GM12878 (cell line): ENCODE measurements at regions not wholly inside any gene's neighbourhood (a gene's known extent, or its start where the extent isn't known, plus 50 kb on each side); places are given as distances from the start of the nearest gene placed in this dataset.

Experiments
- ATAC-seq: fragments of 200-7000 bp; cut with Tn5 transposase; 3 replicates; pipeline ENCODE4 v1.9.1; 2020; ENCODE audit warnings: mild to moderate bottlenecking, moderate library complexity
- BruUV-seq: library from RNA; stranded (reverse); fragments of 400-500 nt; replicated peaks from 2 replicates; lab custom pipeline; 2021; lab: Mats Ljungman, UMichigan
- CTCF ChIA-PET: fragments of 300-600 bp; sonication (Branson Sonifier 250); formaldehyde crosslinking; extraction: SDS; loops from one replicate; lab custom pipeline; 2021; ENCODE audit warnings: inconsistent platforms; lab: Yijun Ruan, JAX
- POLR2A ChIA-PET: fragments of 350-600 bp; formaldehyde crosslinking; extraction: SDS; loops from one replicate; lab custom pipeline; 2021; ENCODE audit warnings: inconsistent platforms; lab: Charles Lee
- RAD21 ChIA-PET: fragments of 300-600 bp; sonication (Branson Sonifier 250); formaldehyde crosslinking; loops from one replicate; lab custom pipeline; 2023; ENCODE audit warnings: antibody characterized with exemption; ENCODE audit not compliant: unreplicated experiment; lab: Charles Lee
- SMC1A ChIA-PET: fragments of 300-600 bp; sonication (Branson Sonifier 250); formaldehyde crosslinking; loops from one replicate; lab custom pipeline; 2023; ENCODE audit not compliant: unreplicated experiment, uncharacterized antibody; lab: Charles Lee
- DNase-seq: peaks from one replicate; pipeline ENCODE4 v3.0.0-alpha.2; 2011; ENCODE audit warnings: low read depth, low spot score
- FAIRE-seq: peaks from 3 replicates; lab custom pipeline; 2011; peaks lifted over from hg19 to GRCh38; lab: Jason Lieb, UNC
- H2AFZ ChIP-seq: 2 replicates; pipeline ENCODE4 v1.6.0; 2011; ENCODE audit warnings: low read depth, low read length, control low read depth; ENCODE audit not compliant: control insufficient read depth
- H3K27ac ChIP-seq: 2 replicates; pipeline ENCODE4 v1.5.1; 2011; ENCODE audit warnings: control low read depth; ENCODE audit not compliant: control insufficient read depth, insufficient read depth
- H3K27me3 ChIP-seq, 2 experiments: replicated peaks in 1 of 2; 2 replicates each; pipeline versions ENCODE4 v1.6.0 to v1.6.1; 2011; ENCODE audit warnings: low read length in 1 of 2; ENCODE audit not compliant: control insufficient read depth in 2 of 2, insufficient read depth in 2 of 2
- H3K36me3 ChIP-seq, 2 experiments: 2 replicates each; pipeline ENCODE4 v1.5.1; 2011; ENCODE audit warnings: low read length in 1 of 2; ENCODE audit not compliant: control insufficient read depth in 2 of 2, insufficient read depth in 2 of 2
- H3K4me1 ChIP-seq: 2 replicates; pipeline ENCODE4 v1.6.1; 2011; ENCODE audit warnings: mild to moderate bottlenecking, low read length, moderate library complexity, mixed read lengths; ENCODE audit not compliant: control insufficient read depth, insufficient read depth
- H3K4me2 ChIP-seq: 2 replicates; pipeline ENCODE4 v1.6.0; 2011; ENCODE audit warnings: control low read depth; ENCODE audit not compliant: control insufficient read depth, insufficient read depth
- H3K4me3 ChIP-seq: fragments of 200-600 bp; sonication (generic); 2 replicates; pipeline ENCODE4 v1.5.1; 2016
- H3K79me2 ChIP-seq: 2 replicates; pipeline ENCODE4 v1.6.0; 2011; ENCODE audit warnings: low read length; ENCODE audit not compliant: control insufficient read depth, insufficient read depth
- H3K9ac ChIP-seq: 2 replicates; pipeline ENCODE4 v1.8.0; 2011; ENCODE audit warnings: low read length, control low read depth, mixed read lengths; ENCODE audit not compliant: control insufficient read depth, insufficient read depth
- H3K9me3 ChIP-seq: replicated peaks from 3 replicates; pipeline ENCODE4 v1.5.1; 2011; ENCODE audit warnings: mild to moderate bottlenecking, low read length; ENCODE audit not compliant: control insufficient read depth, insufficient read depth
- H4K20me1 ChIP-seq: 2 replicates; pipeline ENCODE4 v1.6.0; 2011; ENCODE audit not compliant: control insufficient read depth, insufficient read depth
- ATF2 ChIP-seq: IDR thresholded peaks from 2 replicates; pipeline ENCODE4 v1.6.1; 2012; ENCODE audit warnings: low read length, inconsistent platforms
- CHD4 ChIP-seq: fragments of 200-600 bp; sonication (generic); IDR thresholded peaks from 2 replicates; pipeline ENCODE4 v1.6.1; 2016; ENCODE audit warnings: mild to moderate bottlenecking
- IRF4 ChIP-seq: IDR thresholded peaks from 2 replicates; pipeline ENCODE4 v1.6.1; 2011; ENCODE audit warnings: low read depth, low read length
- NR2F1 ChIP-seq: fragments of 450-650 bp; conservative IDR thresholded peaks from 2 replicates; pipeline ENCODE4 v1.6.1; 2017; ENCODE audit warnings: mild to moderate bottlenecking
- PRDM15 ChIP-seq: fragments of 450-650 bp; formaldehyde crosslinking; IDR thresholded peaks from 2 replicates; pipeline ENCODE4 v1.4.0; 2020; ENCODE audit warnings: mild to moderate bottlenecking, moderate library complexity
- STAT3 ChIP-seq: IDR thresholded peaks from 2 replicates; pipeline ENCODE4 v1.6.1; 2011; ENCODE audit warnings: low read depth, low read length, improper control_type of control experiment
- TCF7 ChIP-seq: IDR thresholded peaks from 2 replicates; pipeline ENCODE4 v1.6.1; 2014; ENCODE audit warnings: antibody characterized with exemption, borderline replicate concordance
- USF1 ChIP-seq: IDR thresholded peaks from 2 replicates; pipeline ENCODE4 v1.6.1; 2011; ENCODE audit warnings: borderline replicate concordance, low read depth, mild to moderate bottlenecking, moderate library complexity, mixed read lengths, low read length; ENCODE audit not compliant: insufficient read depth; ENCODE audit errors: extremely low read length
- YBX1 ChIP-seq: fragments of 450-650 bp; IDR thresholded peaks from 2 replicates; pipeline ENCODE4 v1.6.1; 2016; ENCODE audit warnings: antibody characterized with exemption
- ZNF592 ChIP-seq: fragments of 450-650 bp; IDR thresholded peaks from 2 replicates; pipeline ENCODE4 v1.6.1; 2017; ENCODE audit warnings: mild to moderate bottlenecking, moderate library complexity
- WGBS: methylation state at CpG from one replicate; pipeline ENCODE4 v1.1.6; 2016; ENCODE audit warnings: low lambda C conversion rate; ENCODE audit not compliant: insufficient replicate concordance, insufficient coverage; ENCODE audit errors: missing lambda C conversion rate; 5-methylcytosine and 5-hydroxymethylcytosine counted together
- in situ Hi-C: fragments of 300-500 bp; cut with MboI; formaldehyde crosslinking; loops from 9 replicates; pipeline ENCODE4 v1.14.3; 2018; ENCODE audit warnings: mixed read lengths
- intact Hi-C: fragments of 100-400 bp; cut with micrococcal nuclease; formaldehyde crosslinking; loops from one replicate; pipeline ENCODE4 v1.14.2; 2022; ENCODE audit not compliant: unreplicated experiment

GRCh38 chr17:62193249-62193648, 128.2 kb upstream of the MED13 start:
- no peaks in the 10 kb centered on the region for H3K79me2 ChIP-seq
- DNase-seq (no peak), FAIRE-seq (no peak), ATAC-seq (no peak)
- no peak overlapping the region for H3K4me2 ChIP-seq
- CTCF ChIA-PET = no interaction called here
- SMC1A ChIA-PET = interaction anchor here (0.6 kb wide), 1 partner anchor 1009 kb away, joined by 4 read pairs; no protein-coding TSS in a partner anchor
- no peak overlapping the region for H3K27ac ChIP-seq
- in situ Hi-C loops = no loop called here
- BruUV-seq = no TSS peak
- no peaks in the 10 kb centered on the region for H3K36me3 ChIP-seq
- no peaks in the 10 kb centered on the region for H3K4me1 ChIP-seq
- no peaks in the 10 kb centered on the region for H4K20me1 ChIP-seq
- no peaks in the 10 kb centered on the region for H3K27me3 ChIP-seq
- no peaks in the 10 kb centered on the region for H3K9me3 ChIP-seq
- POLR2A ChIA-PET = no interaction called here
- H3K4me3 ChIP-seq = no peak overlapping the region
- no peak overlapping the region for H2AFZ ChIP-seq
- WGBS = 76% methylated on average over 4 of the region's 4 CpGs
- H3K9ac ChIP-seq = no peak overlapping the region
- RAD21 ChIA-PET = no interaction called here
- intact Hi-C loops = no loop called here
- no peak for TF ChIP-seq ZNF592
- TF ChIP-seq TCF7 = no peak
- no peak for TF ChIP-seq PRDM15 (CRISPR knock-in tag)
- TF ChIP-seq USF1 = no peak
- TF ChIP-seq IRF4 = no peak
- TF ChIP-seq STAT3 = no peak
- TF ChIP-seq CHD4 = no peak
- TF ChIP-seq NR2F1 = no peak
- no peak for TF ChIP-seq ATF2
- TF ChIP-seq YBX1 = no peak
